Cerebellar cortex (tissue), 1 donor: ENCODE measurements at regions not wholly inside any gene's neighbourhood (a gene's known extent, or its start where the extent isn't known, plus 50 kb on each side); places are given as distances from the start of the nearest gene placed in this dataset.
"Not testable (repeated sequence)": the region's sequence is repeated elsewhere in the genome, so short reads cannot be mapped to it uniquely, and the experiment has no call there.

Experiments used
- DNase-seq: peaks from one replicate; pipeline ENCODE4 v3.0.0-alpha.2; 2015; ENCODE audit warnings: low spot score

DNA sequence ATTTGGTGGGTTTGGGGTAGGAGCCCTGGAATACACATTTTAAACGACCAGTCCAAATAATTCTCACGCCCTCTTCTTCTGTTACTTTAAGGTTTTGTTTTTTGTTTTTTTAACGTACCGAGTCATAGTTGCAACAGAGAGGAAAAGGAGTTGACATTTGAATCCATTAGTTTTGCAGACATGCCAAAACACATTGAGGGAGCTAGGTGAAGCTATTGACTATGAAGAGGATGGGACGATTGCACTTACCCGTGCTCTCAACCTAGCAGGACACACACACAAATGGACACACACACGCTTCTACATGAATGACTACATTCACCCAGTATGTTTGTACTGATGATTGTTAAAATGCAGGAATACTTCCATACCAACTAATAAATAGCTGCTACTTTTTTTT, 54.3 kb upstream of the CIT start:
- DNase-seq = no peak

DNA sequence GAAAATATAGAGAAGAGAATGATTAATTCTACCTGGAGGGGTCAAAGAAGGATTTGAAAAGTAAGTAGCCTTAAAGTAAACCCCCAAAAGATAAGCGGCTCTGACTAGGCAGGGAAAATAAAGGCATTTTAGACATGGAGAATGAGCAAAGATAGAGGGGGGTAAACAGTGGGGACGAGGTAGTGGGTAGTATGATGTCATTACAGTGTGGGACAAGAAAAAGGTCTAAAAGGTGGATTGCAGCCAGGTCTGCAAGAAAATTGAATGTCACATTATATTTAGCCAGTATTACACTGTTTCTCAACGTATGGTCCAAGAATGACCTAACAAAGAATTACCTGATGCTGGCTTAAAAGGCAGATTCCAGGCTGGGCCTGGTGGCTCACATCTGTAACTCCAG, 55.8 kb upstream of the CIT start:
- no peak for DNase-seq

DNA sequence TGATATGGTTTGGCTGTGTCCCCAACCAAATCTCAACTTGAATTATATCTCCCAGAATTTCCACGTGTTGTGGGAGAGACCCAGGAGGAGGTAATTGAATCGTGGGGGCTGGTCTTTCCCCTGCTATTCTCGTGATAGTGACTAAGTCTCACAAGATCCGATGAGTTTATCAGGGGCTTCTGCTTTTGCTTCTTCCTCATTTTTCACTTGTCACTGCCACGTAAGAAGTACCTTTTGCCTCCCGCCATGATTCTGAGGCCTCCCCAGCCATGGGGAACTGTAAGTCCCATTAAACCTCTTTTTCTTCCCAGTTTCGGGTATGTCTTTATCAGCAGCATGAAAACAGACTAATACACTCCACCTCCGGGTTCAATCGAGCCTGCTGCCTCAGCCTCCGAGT, 54.3 kb upstream of the BICDL1 start:
- DNase-seq = not testable (repeated sequence)

DNA sequence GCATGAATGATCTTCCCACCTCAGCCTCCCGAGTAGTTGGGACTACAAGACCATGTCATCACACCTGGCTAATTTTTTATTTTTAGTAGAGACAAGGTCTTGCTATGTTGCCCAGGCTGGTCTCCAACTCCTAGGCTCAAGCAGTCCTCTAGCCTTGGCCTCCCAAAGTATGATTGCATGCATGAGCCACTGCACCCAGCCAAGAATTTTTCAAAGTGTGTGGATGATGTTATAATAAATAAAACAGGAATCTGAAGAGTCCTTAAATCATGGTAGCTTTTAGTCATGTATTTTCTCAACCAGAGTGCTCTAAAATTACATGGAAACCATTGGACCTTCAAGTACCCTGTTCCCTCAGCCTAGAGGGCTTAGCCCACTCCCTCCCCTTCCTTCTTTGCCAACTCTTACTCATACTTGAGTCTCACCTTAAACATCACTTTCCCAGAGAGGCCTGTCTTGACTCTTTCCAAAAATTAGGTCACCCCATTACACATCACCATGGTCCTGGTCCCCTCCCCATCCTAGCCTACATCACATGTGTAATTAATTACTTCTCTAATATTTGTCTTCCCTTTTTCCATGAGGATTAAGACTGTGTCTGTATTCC, 52.2 kb upstream of the BICDL1 start:
- no peak for DNase-seq

DNA sequence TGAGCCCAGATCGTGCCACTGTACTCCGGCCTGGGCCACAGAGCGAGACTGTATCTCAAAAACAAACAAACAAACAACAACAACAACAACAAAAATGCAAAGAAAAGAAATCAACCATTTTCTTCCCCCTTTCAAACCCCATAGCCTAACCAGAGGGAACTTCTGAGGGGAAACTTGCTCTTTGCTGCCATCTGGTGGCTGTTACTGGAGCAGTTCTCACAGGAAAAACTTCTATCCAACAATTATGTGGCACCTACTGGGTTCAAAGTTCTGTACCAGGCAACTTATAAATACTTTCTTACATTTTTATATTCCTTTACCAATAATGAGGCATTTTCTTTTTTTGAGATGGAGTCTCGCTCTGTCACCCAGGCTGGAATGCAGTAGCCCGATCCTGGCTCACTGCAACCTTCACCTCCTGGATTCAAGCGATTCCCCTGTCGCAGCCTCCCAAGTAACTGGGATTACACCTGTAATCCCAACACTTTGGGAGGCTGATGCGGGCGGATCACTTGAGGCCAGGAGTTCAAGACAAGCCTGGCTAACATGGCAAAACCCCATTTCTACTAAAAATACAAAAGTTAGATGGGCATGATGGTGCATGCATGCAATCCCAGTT, 50.9 kb upstream of the BICDL1 start:
- peak; percentile 68 for DNase-seq
